DMS53 (cell line): ENCODE measurements at regions not wholly inside any gene's neighbourhood (a gene's known extent, or its start where the extent isn't known, plus 50 kb on each side); places are given as distances from the start of the nearest gene placed in this dataset.

ENCODE experiments used
- DNase-seq: peaks from one replicate; lab custom pipeline; 2025; lab: John Stamatoyannopoulos, UW

GRCh38 chr2:64221935-64222334 lies 77.7 kb upstream of the PELI1 start:
- peak; percentile 77 for DNase-seq

GRCh38 chr2:64222351-64222750 lies 78.1 kb upstream of the PELI1 start:
- peak; percentile 37 for DNase-seq

GRCh38 chr2:64223055-64223454 lies 78.8 kb upstream of the PELI1 start:
- DNase-seq: no peak

- DNase-seq: no peak
Measured at GRCh38 chr2:64225491-64225890, 81.3 kb upstream of the PELI1 start.

- no peak for DNase-seq
Measured at GRCh38 chr2:64226611-64227010, 82.4 kb upstream of the PELI1 start.

GRCh38 chr2:64227603-64228125 lies 83.4 kb upstream of the PELI1 start:
- no peak for DNase-seq

GRCh38 chr2:64228126-64228678 lies 84.0 kb upstream of the PELI1 start:
- peak; percentile 91 for DNase-seq

GRCh38 chr2:64228918-64229317 lies 84.7 kb upstream of the PELI1 start:
- DNase-seq: no peak

- DNase-seq: no peak
Measured at GRCh38 chr2:64230540-64230939, 86.3 kb upstream of the PELI1 start.

GRCh38 chr2:64232266-64232665 lies 88.0 kb upstream of the PELI1 start:
- DNase-seq: no peak

GRCh38 chr2:64233376-64233922 lies 89.2 kb upstream of the PELI1 start:
- no peak for DNase-seq

- no peak for DNase-seq
Measured at GRCh38 chr2:64234150-64234549, 89.9 kb upstream of the PELI1 start.

- no peak for DNase-seq
Measured at GRCh38 chr2:64234785-64235184, 90.6 kb upstream of the PELI1 start.

GRCh38 chr2:64237266-64237665 lies 93.0 kb upstream of the PELI1 start:
- no peak for DNase-seq

- no peak for DNase-seq
Measured at GRCh38 chr2:64238799-64239198, 94.6 kb upstream of the PELI1 start.

GRCh38 chr2:64243081-64244036 lies 99.1 kb upstream of the PELI1 start:
- DNase-seq: no peak

GRCh38 chr2:64244037-64244416 lies 99.8 kb upstream of the PELI1 start:
- DNase-seq: no peak

- no peak for DNase-seq
Measured at GRCh38 chr2:64245631-64246030, 101.4 kb upstream of the PELI1 start.

GRCh38 chr2:64246962-64247361 lies 102.7 kb upstream of the PELI1 start:
- no peak for DNase-seq

GRCh38 chr2:64249426-64249825 lies 105.2 kb upstream of the PELI1 start:
- no peak for DNase-seq

GRCh38 chr2:64250063-64250462 lies 105.8 kb upstream of the PELI1 start:
- DNase-seq: no peak

GRCh38 chr2:64250751-64251423 lies 106.7 kb upstream of the PELI1 start:
- no peak for DNase-seq
